GM13976 (cell line): ENCODE measurements at regions not wholly inside any gene's neighbourhood (a gene's known extent, or its start where the extent isn't known, plus 50 kb on each side); places are given as distances from the start of the nearest gene placed in this dataset.

Experiments
- DNase-seq: peaks from one replicate; pipeline ENCODE4 v3.0.0; 2012; ENCODE audit warnings: low spot score
- in situ Hi-C: fragments of 300-500 bp; cut with MboI; formaldehyde crosslinking; loops from one replicate; pipeline ENCODE4 v1.12.0; 2022; ENCODE audit warnings: low sequenced_read_pairs, mixed read lengths, inconsistent platforms; ENCODE audit not compliant: unreplicated experiment
- TF ChIP-seq, protein P1 (sequence below): IDR thresholded peaks from 2 replicates; pipeline ENCODE4 v1.5.1; 2012; ENCODE audit warnings: borderline replicate concordance, mild to moderate bottlenecking; ENCODE audit not compliant: insufficient read depth; ENCODE audit errors: extremely low read depth, missing control alignments, control extremely low read depth

DNA sequence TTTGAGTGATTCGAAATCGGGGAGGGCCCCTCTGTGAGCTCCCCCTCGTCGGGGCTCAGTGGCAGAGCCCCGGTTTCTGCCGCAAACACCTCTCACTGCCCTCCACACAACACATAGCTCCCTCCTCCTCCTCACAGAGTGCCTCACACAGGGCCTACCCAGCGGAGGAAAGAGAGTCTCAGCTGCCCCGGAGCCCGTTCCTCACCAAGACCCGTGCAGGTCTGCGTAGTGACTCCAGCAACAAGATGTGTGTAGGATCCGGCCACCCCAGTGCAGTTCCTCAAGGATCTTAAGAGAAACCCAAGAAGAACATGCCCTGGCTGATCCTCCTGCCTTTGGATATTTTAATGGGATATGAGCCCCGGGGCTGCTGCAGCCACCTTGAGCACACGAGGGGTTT is 238.4 kb downstream of the BRD1 start:
- in situ Hi-C loops, result no loop called here
- DNase-seq, result no peak
- TF ChIP-seq, protein P1, sequence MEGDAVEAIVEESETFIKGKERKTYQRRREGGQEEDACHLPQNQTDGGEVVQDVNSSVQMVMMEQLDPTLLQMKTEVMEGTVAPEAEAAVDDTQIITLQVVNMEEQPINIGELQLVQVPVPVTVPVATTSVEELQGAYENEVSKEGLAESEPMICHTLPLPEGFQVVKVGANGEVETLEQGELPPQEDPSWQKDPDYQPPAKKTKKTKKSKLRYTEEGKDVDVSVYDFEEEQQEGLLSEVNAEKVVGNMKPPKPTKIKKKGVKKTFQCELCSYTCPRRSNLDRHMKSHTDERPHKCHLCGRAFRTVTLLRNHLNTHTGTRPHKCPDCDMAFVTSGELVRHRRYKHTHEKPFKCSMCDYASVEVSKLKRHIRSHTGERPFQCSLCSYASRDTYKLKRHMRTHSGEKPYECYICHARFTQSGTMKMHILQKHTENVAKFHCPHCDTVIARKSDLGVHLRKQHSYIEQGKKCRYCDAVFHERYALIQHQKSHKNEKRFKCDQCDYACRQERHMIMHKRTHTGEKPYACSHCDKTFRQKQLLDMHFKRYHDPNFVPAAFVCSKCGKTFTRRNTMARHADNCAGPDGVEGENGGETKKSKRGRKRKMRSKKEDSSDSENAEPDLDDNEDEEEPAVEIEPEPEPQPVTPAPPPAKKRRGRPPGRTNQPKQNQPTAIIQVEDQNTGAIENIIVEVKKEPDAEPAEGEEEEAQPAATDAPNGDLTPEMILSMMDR, result no peak

DNA sequence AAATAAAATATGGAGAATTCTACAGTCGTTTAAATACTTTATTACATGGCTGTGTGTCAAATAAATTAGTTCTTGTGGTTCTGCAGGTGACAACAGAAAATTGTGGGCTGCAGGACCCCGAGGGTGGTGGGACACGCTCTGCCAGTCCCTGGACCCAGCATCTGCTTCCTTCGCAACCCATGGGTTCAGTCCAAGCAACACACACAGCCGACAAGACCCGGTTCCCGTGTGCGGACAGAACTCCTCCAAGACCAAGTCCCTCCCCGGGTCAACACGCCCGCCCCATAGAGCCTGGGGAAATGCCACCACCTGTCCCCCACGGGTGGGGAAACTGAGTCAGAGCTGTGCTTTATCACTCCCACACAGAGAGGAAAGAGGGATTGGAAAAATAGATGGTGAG is 238.9 kb downstream of the BRD1 start:
- in situ Hi-C loops, result no loop called here
- TF ChIP-seq, protein P1, result no peak
- DNase-seq, result no peak

DNA sequence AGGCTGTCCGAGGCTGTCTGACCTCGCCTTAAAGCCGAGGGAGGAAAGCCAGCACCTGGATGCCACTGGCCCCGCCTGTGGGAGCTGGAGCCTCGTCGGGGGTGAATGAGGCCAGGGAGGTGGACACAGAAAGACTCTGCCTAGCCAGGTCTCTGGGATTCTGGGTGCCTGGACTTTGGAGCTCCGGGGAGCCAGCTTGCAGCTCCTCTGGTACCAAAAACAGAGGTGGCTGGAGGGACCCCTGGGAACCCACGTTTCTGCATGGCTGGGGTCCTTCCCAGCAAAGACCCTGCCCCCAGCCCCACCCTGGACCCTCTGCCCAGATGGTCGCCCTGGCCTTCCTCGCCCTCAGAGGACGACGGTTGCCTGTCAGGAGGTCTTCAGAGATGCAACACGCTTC is 239.7 kb downstream of the BRD1 start:
- DNase-seq, result no peak
- TF ChIP-seq, protein P1, result no peak
- in situ Hi-C loops, result no loop called here

DNA sequence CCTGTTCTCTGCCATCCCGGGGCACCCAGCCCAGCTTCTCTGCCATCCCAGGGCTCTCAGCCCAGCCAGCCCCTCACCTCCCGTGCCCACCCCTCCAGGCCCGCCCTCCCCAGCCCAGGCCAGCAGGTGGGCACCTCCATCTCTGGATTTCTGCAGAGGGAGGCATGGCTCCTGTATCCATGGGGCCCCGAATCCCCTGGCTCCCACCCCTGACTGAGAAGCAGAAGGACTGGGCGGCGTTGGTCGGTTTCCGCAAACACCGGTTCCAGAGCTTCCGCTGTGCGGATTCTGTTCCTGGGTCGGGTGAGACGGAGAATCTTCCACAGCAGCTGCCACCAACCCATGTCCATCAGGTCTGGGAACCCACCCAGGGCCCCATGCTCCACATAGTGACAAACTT is 240.3 kb downstream of the BRD1 start:
- in situ Hi-C loops, result no loop called here
- DNase-seq, result no peak
- TF ChIP-seq, protein P1, result no peak

DNA sequence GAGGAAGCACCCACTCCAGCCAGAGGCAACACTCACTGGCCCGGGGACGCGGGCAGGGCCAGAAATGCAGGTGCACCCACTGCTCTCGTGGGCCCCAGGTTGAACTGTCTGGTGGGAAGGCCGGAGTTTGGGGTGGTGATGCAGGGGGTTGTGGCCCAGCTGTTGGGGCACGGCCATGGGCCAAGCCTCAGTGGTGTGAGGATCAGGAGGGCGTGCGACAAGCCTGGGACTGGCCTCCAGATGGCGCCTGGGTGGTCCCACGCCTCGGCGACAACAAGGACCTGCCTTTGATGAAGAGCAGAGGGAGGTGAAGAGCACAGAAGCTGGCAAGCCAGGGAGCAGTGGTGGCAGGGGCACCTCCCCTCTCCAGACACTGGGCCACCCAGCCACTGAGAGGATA is 240.8 kb downstream of the BRD1 start:
- no peak for DNase-seq
- in situ Hi-C loops, result no loop called here
- TF ChIP-seq, protein P1, result no peak

DNA sequence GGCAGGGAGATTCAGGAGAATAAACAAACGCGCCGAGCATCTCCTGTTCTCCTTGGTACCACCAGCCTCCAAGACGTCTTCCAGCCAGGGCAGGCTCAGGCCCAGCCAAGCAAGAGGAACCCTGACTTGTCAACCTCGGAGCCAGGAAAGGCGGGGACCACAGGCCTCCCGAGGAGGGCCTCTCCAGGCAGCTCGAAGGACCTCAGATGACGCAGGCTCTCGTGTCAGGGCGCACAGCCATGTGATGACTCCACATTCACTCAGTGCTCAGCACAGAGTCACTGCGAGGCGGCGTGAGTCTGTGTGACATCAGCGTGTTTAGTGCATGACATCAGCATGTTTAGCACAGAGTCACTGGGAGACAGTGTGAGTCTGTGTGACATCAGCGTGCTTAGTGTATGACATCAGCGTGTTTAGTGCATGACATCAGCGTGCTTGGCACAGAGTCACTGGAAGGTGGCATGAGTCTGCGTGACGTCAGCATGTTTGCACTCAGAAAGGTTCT is 241.4 kb downstream of the BRD1 start:
- in situ Hi-C loops, result no loop called here
- DNase-seq, result no peak
- TF ChIP-seq, protein P1, result no peak

DNA sequence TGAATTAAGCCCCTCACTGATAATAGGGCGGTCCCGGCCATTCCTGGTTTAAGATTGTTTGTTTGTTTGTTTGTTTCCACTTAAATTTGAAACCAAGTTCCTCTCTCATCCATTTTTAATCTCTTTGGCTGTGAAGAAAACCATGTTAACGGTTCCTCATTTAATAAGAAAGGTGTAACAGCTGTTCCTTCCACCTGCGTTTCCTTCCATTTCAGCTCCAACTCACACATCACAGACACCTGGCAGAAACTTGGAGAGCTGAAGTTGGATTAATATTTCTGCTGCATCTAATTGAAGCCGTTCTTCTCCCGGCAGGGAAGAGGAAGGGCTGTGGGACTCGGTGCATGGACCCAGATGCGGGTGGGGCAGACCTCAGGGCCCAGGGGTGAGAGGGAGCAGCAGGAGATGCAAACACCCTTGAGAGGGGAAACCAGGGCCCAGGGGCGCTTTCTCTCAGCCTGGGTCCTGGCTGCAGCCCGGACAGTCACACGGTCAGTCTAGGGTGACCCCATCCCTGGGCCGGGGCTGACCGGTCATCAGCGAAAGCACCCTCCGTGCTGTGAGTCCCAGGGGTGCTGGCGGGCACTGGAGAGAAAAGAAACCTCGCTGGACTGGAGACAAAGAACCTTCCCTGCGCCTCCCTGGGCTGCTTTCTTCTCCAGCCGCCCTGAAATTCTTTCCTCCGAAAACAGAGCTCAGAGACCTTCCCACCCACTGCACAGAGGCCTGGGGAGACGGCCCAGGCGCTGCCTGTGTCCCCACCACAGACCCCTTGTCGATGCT is 242.0 kb downstream of the BRD1 start:
- in situ Hi-C loops, result no loop called here
- DNase-seq, result no peak
- TF ChIP-seq, protein P1, result no peak
